ENCODE measurements at regions not wholly inside any gene's neighbourhood (a gene's known extent, or its start where the extent isn't known, plus 50 kb on each side); places are given as distances from the start of the nearest gene placed in this dataset.
"Not testable (repeated sequence)": the region's sequence is repeated elsewhere in the genome, so short reads cannot be mapped to it uniquely, and the experiment has no call there.

- DNase-seq: no peak
Measured at GRCh38 chr2:62326735-62327134, 130.8 kb downstream of the B3GNT2 start.

GRCh38 chr2:62325398-62325797 lies 129.5 kb downstream of the B3GNT2 start:
- DNase-seq: no peak

- DNase-seq: no peak
Measured at GRCh38 chr2:62321380-62322289, 125.7 kb downstream of the B3GNT2 start.

GRCh38 chr2:62320657-62321357 lies 124.9 kb downstream of the B3GNT2 start:
- DNase-seq: no peak

- not testable (repeated sequence) for DNase-seq
Measured at GRCh38 chr2:62320137-62320536, 124.2 kb downstream of the B3GNT2 start.

- no peak for DNase-seq
Measured at GRCh38 chr2:62319070-62319469, 123.2 kb downstream of the B3GNT2 start.

GRCh38 chr2:62315476-62315875 lies 119.6 kb downstream of the B3GNT2 start:
- DNase-seq: no peak

GRCh38 chr2:62314291-62314690 lies 118.4 kb downstream of the B3GNT2 start:
- no peak for DNase-seq

- DNase-seq: no peak
Measured at GRCh38 chr2:62313449-62314227, 117.7 kb downstream of the B3GNT2 start.

GRCh38 chr2:62309465-62310091 lies 113.7 kb downstream of the B3GNT2 start:
- peak in 1 of 4 experiments; percentile 5 for DNase-seq

GRCh38 chr2:62309081-62309464 lies 113.2 kb downstream of the B3GNT2 start:
- DNase-seq: no peak

GRCh38 chr2:62307469-62308389 lies 111.8 kb downstream of the B3GNT2 start:
- DNase-seq: no peak

GRCh38 chr2:62306751-62307468 lies 111.0 kb downstream of the B3GNT2 start:
- no peak for DNase-seq

GRCh38 chr2:62305421-62306176 lies 109.7 kb downstream of the B3GNT2 start:
- DNase-seq: peak in 1 of 4 experiments; percentile 31

GRCh38 chr2:62304429-62305417 lies 108.8 kb downstream of the B3GNT2 start:
- peak in 1 of 4 experiments; percentile 4 for DNase-seq

GRCh38 chr2:62303788-62304187 lies 107.9 kb downstream of the B3GNT2 start:
- no peak for DNase-seq

GRCh38 chr2:62302631-62303435 lies 106.9 kb downstream of the B3GNT2 start:
- no peak for DNase-seq

GRCh38 chr2:62300925-62301324 lies 105.0 kb downstream of the B3GNT2 start:
- DNase-seq: no peak
